ENCODE measurements at regions not wholly inside any gene's neighbourhood (a gene's known extent, or its start where the extent isn't known, plus 50 kb on each side); places are given as distances from the start of the nearest gene placed in this dataset.
"Not testable (repeated sequence)": the region's sequence is repeated elsewhere in the genome, so short reads cannot be mapped to it uniquely, and the experiment has no call there.

DNA sequence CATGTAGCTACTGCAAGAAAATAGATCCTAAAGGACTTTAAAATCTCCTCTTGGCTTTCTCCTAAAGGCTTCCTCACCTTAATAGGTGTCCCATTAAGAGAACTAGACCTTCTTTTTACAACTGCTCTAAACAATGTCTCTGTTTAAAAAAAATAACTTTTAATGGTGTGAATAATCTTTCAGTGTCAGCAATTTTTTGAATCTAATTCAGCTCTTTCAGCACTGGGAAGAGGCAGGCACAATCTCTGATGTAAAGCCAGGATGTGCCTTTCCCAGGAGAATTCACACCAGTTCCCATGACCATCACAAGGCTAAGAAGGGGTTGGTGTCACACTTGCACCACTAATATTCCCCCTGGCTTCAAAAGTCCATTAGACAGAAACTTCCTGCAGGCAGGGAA lies 254.6 kb downstream of the XPNPEP1 start:
- ATAC-seq (ENCODE audit: low read depth) (no peak), DNase-seq (ENCODE audit: low spot score) (no peak)
- H3K9me3 ChIP-seq (ENCODE audit: severe bottlenecking), result no peaks in the 10 kb centered on the region
- TF ChIP-seq, protein P1, sequence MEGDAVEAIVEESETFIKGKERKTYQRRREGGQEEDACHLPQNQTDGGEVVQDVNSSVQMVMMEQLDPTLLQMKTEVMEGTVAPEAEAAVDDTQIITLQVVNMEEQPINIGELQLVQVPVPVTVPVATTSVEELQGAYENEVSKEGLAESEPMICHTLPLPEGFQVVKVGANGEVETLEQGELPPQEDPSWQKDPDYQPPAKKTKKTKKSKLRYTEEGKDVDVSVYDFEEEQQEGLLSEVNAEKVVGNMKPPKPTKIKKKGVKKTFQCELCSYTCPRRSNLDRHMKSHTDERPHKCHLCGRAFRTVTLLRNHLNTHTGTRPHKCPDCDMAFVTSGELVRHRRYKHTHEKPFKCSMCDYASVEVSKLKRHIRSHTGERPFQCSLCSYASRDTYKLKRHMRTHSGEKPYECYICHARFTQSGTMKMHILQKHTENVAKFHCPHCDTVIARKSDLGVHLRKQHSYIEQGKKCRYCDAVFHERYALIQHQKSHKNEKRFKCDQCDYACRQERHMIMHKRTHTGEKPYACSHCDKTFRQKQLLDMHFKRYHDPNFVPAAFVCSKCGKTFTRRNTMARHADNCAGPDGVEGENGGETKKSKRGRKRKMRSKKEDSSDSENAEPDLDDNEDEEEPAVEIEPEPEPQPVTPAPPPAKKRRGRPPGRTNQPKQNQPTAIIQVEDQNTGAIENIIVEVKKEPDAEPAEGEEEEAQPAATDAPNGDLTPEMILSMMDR (IDR thresholded peaks at IDR 0.05; ENCODE audit: poor library complexity, severe bottlenecking), result no peak
- H3K27ac ChIP-seq (ENCODE audit: poor library complexity, severe bottlenecking), result no peak overlapping the region
- H3K4me1 ChIP-seq (ENCODE audit: insufficient read depth, poor library complexity, severe bottlenecking), result no peaks in the 10 kb centered on the region
- no peak overlapping the region for H3K4me3 ChIP-seq (ENCODE audit: severe bottlenecking)
- no peaks in the 10 kb centered on the region for H3K36me3 ChIP-seq (ENCODE audit: low read depth)
- no peaks in the 10 kb centered on the region for H3K27me3 ChIP-seq (ENCODE audit: insufficient read depth, poor library complexity, severe bottlenecking)

DNA sequence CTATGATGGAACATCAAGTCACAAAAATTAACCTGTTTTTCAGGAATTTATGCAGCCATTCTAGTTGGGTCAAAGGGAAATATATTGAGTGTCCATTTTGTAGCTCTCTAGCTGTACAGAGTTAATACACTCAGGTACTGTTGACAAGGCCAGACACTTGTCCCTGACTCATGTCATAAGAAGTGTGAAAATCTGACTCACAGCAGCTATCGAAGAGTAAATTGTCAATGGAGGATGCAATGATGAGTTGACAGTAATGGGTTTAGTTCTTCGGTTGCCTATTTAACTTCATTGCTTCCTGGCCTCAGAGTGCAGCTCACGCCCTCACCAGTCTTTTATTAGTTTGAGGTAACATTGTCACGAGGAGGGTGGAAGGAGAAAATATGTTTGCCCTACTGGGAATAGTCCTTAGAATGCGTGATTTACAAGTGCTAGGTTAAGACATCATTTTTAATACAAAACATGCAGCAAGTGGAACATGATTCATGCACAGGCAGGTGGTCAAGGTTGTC lies 255.1 kb downstream of the XPNPEP1 start:
- H3K4me3 ChIP-seq (ENCODE audit: severe bottlenecking), result no peak overlapping the region
- ATAC-seq (ENCODE audit: low read depth) (peak; percentile 44; the same call in 1 of the 3 replicates), DNase-seq (ENCODE audit: low spot score) (no peak)
- H3K9me3 ChIP-seq (ENCODE audit: severe bottlenecking), result no peaks in the 10 kb centered on the region
- no peak overlapping the region for H3K27ac ChIP-seq (ENCODE audit: poor library complexity, severe bottlenecking)
- no peaks in the 10 kb centered on the region for H3K36me3 ChIP-seq (ENCODE audit: low read depth)
- TF ChIP-seq, protein P1 (IDR thresholded peaks at IDR 0.05; ENCODE audit: poor library complexity, severe bottlenecking), result no peak
- H3K27me3 ChIP-seq (ENCODE audit: insufficient read depth, poor library complexity, severe bottlenecking), result no peaks in the 10 kb centered on the region
- H3K4me1 ChIP-seq (ENCODE audit: insufficient read depth, poor library complexity, severe bottlenecking), result no peaks in the 10 kb centered on the region

DNA sequence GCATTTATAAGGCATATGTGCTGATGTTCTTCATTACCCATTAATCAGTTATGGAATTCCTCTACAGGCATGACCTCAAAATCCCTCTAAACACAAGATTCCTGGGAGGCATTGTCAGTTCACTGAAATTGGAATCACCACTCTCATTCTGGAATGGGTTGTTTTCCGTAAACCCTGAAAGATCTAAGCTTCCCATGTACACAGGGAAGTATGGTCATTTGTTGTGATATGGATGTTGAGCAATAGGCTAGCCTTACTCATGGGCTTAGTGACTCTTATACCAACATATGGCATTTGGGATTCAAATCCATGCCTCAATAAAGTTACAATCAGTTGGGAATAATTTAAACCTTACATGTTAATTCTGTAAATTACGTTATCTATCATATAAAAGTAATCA lies 258.0 kb downstream of the XPNPEP1 start:
- no peak overlapping the region for H3K4me3 ChIP-seq (ENCODE audit: severe bottlenecking)
- no peaks in the 10 kb centered on the region for H3K4me1 ChIP-seq (ENCODE audit: insufficient read depth, poor library complexity, severe bottlenecking)
- H3K27me3 ChIP-seq (ENCODE audit: insufficient read depth, poor library complexity, severe bottlenecking), result no peaks in the 10 kb centered on the region
- ATAC-seq (ENCODE audit: low read depth), result no peak
- no peaks in the 10 kb centered on the region for H3K36me3 ChIP-seq (ENCODE audit: low read depth)
- TF ChIP-seq, protein P1 (IDR thresholded peaks at IDR 0.05; ENCODE audit: poor library complexity, severe bottlenecking), result no peak
- no peak for DNase-seq (ENCODE audit: low spot score)
- no peak overlapping the region for H3K27ac ChIP-seq (ENCODE audit: poor library complexity, severe bottlenecking)
- H3K9me3 ChIP-seq (ENCODE audit: severe bottlenecking), result no peaks in the 10 kb centered on the region

DNA sequence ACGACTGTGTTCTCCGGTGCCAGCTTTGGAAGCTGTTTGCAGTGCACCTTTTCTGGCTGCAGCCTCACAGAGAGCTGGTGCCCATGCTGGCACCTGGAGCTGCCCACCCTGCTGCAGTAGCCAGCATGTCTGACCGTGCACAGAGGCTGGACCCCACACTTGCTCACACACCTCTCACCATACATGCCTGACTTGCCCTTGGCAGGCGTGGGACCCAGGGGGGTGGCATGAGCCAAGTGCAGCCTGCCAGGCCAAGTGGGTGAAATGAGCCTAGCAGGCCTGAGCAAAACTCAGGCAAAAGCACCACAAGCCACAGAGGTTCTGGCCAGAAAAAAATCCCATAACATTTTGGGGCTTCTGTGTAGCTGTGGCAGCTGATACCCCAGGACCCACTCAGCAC lies 258.8 kb downstream of the XPNPEP1 start:
- H3K4me1 ChIP-seq (ENCODE audit: insufficient read depth, poor library complexity, severe bottlenecking), result no peaks in the 10 kb centered on the region
- no peaks in the 10 kb centered on the region for H3K36me3 ChIP-seq (ENCODE audit: low read depth)
- TF ChIP-seq, protein P1 (IDR thresholded peaks at IDR 0.05; ENCODE audit: poor library complexity, severe bottlenecking), result no peak
- DNase-seq (ENCODE audit: low spot score) (no peak), ATAC-seq (ENCODE audit: low read depth) (no peak)
- H3K27ac ChIP-seq (ENCODE audit: poor library complexity, severe bottlenecking), result no peak overlapping the region
- no peaks in the 10 kb centered on the region for H3K9me3 ChIP-seq (ENCODE audit: severe bottlenecking)
- H3K27me3 ChIP-seq (ENCODE audit: insufficient read depth, poor library complexity, severe bottlenecking), result no peaks in the 10 kb centered on the region
- H3K4me3 ChIP-seq (ENCODE audit: severe bottlenecking), result no peak overlapping the region

DNA sequence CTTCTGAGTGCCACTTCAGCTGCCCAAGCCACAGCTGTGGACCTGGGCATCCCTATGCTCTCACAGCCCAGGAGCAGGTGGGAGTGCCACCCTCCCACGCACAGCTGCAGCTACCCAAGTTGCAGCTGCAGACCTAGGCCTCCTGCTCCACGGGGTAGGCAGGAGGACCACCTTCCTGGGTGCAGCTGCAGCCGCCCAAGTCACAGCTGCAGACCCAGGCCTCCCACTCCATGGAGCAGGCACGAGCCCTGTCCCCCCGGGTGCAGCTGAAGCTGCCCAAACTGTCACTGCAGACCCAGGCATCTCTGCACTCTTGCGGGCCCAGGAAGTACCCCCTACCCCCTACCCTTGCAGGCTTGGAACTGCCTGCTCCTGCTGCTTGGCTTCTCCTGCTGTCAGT lies 260.2 kb downstream of the XPNPEP1 start:
- ATAC-seq (ENCODE audit: low read depth), result no peak
- Histone ChIP-seq H3K27me3 (ENCODE audit: insufficient read depth, poor library complexity, severe bottlenecking) (no peaks in the 10 kb centered on the region), H3K4me1 (ENCODE audit: insufficient read depth, poor library complexity, severe bottlenecking) (no peaks in the 10 kb centered on the region), H3K36me3 (ENCODE audit: low read depth) (no peaks in the 10 kb centered on the region), H3K4me3 (ENCODE audit: severe bottlenecking) (no peak overlapping the region), H3K27ac (ENCODE audit: poor library complexity, severe bottlenecking) (no peak overlapping the region), H3K9me3 (ENCODE audit: severe bottlenecking) (no peaks in the 10 kb centered on the region)
- DNase-seq (ENCODE audit: low spot score), result no peak
- TF ChIP-seq, protein P1 (IDR thresholded peaks at IDR 0.05; ENCODE audit: poor library complexity, severe bottlenecking), result no peak

DNA sequence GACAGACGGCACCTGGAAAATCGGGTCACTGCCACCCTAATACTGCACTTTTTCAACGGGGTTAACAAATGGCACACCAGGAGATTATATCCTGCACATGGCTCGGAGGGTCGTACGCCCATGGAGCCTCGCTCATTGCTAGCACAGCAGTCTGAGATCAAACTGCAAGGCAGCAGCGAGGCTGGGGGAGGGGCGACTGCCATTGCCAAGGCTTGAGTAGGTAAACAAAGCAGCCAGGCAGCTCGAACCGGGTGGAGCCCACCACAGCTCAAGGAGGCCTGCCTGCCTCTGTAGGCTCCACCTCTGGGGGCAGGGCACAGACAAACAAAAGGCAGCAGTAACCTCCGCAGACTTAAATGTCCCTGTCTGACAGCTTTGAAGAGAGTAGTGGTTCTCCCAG lies 270.7 kb downstream of the XPNPEP1 start:
- ATAC-seq (ENCODE audit: low read depth), result not testable (repeated sequence)

More for the DNA sequence above, 270.7 kb downstream of the XPNPEP1 start:
- not testable (repeated sequence) for H3K9me3 ChIP-seq (ENCODE audit: severe bottlenecking); H3K27ac ChIP-seq (ENCODE audit: poor library complexity, severe bottlenecking); H3K4me3 ChIP-seq (ENCODE audit: severe bottlenecking); H3K36me3 ChIP-seq (ENCODE audit: low read depth); DNase-seq (ENCODE audit: low spot score); H3K4me1 ChIP-seq (ENCODE audit: insufficient read depth, poor library complexity, severe bottlenecking); H3K27me3 ChIP-seq (ENCODE audit: insufficient read depth, poor library complexity, severe bottlenecking)
